Liver (tissue), 8 donors: ENCODE measurements at regions not wholly inside any gene's neighbourhood (a gene's known extent, or its start where the extent isn't known, plus 50 kb on each side); places are given as distances from the start of the nearest gene placed in this dataset.
"Not testable (repeated sequence)": the region's sequence is repeated elsewhere in the genome, so short reads cannot be mapped to it uniquely, and the experiment has no call there.

Experiments used
- DNase-seq: peaks from one replicate; pipeline ENCODE4 v3.0.0-alpha.2; 2017; ENCODE audit warnings: low spot score
- H3K27ac ChIP-seq, 2 donors: one replicate each; pipeline ENCODE4 v1.7.0; 2013; ENCODE audit warnings: inconsistent platforms in 2 of 2, low read length in 2 of 2, control low read depth in 1 of 2, low read depth in 1 of 2, mild to moderate bottlenecking in 1 of 2
- H3K27me3 ChIP-seq, 4 donors: one replicate each; pipeline versions ENCODE4 v1.6.1 to v1.7.0; 2013; ENCODE audit warnings: low read length in 3 of 4, inconsistent platforms in 1 of 4, mild to moderate bottlenecking in 1 of 4, moderate library complexity in 1 of 4; ENCODE audit not compliant: control insufficient read depth in 4 of 4, insufficient read depth in 4 of 4
- H3K36me3 ChIP-seq, 4 donors: one replicate each; pipeline versions ENCODE4 v1.6.1 to v1.7.0; 2013; ENCODE audit warnings: low read length in 3 of 4, mild to moderate bottlenecking in 3 of 4, low read depth in 1 of 4, moderate library complexity in 1 of 4; ENCODE audit not compliant: control insufficient read depth in 4 of 4, insufficient read depth in 3 of 4
- H3K4me1 ChIP-seq, 4 donors: one replicate each; pipeline versions ENCODE4 v1.6.1 to v1.7.0; 2013; ENCODE audit warnings: low read length in 3 of 4, mild to moderate bottlenecking in 3 of 4, moderate library complexity in 1 of 4; ENCODE audit not compliant: control insufficient read depth in 4 of 4, insufficient read depth in 4 of 4
- H3K4me3 ChIP-seq, 3 donors: one replicate each; pipeline versions ENCODE4 v1.6.1 to v1.7.0; 2013; ENCODE audit warnings: low read length in 3 of 3, control low read depth in 1 of 3, low read depth in 1 of 3, mild to moderate bottlenecking in 1 of 3
- H3K9ac ChIP-seq, 2 donors: one replicate each; pipeline ENCODE4 v1.7.0; 2013; ENCODE audit warnings: low read length in 2 of 2, mild to moderate bottlenecking in 2 of 2, moderate library complexity in 2 of 2, control low read depth in 1 of 2, low read depth in 1 of 2
- H3K9me3 ChIP-seq, 4 donors: one replicate each; pipeline versions ENCODE4 v1.6.1 to v1.7.0; 2013; ENCODE audit warnings: low read length in 3 of 4; ENCODE audit not compliant: control insufficient read depth in 4 of 4
- EGR1 ChIP-seq, 2 donors: IDR thresholded peaks; 2 replicates each; pipeline ENCODE4 v1.6.1; 2016 to 2018; ENCODE audit warnings: antibody characterized with exemption in 2 of 2, low read depth in 2 of 2
- FOXA1 ChIP-seq: IDR thresholded peaks from 2 replicates; pipeline ENCODE4 v1.6.1; 2016; ENCODE audit warnings: antibody characterized with exemption
- FOXA2 ChIP-seq: IDR thresholded peaks from 2 replicates; pipeline ENCODE4 v1.6.1; 2016; ENCODE audit warnings: antibody characterized with exemption
- GABPA ChIP-seq, 2 donors: IDR thresholded peaks in 1 of 2; conservative IDR thresholded peaks in 1 of 2; 2 replicates each; pipeline ENCODE4 v1.6.1; 2016; ENCODE audit warnings: antibody characterized with exemption in 2 of 2, mild to moderate bottlenecking in 1 of 2, moderate library complexity in 1 of 2
- HNF4A ChIP-seq, 2 donors: conservative IDR thresholded peaks; 2 replicates each; pipeline ENCODE4 v1.6.1; 2016; ENCODE audit warnings: antibody characterized with exemption in 2 of 2, mild to moderate bottlenecking in 2 of 2
- HNF4G ChIP-seq: IDR thresholded peaks from 2 replicates; pipeline ENCODE4 v1.6.1; 2016; ENCODE audit warnings: antibody characterized with exemption
- JUND ChIP-seq, 2 donors: IDR thresholded peaks; 2 replicates each; pipeline ENCODE4 v1.6.1; 2016; ENCODE audit warnings: antibody characterized with exemption in 2 of 2
- MAX ChIP-seq: IDR thresholded peaks from 2 replicates; pipeline ENCODE4 v1.6.1; 2016; ENCODE audit warnings: antibody characterized with exemption
- NR2F2 ChIP-seq: IDR thresholded peaks from 2 replicates; pipeline ENCODE4 v1.6.1; 2016; ENCODE audit warnings: antibody characterized with exemption
- RAD21 ChIP-seq, 2 donors: IDR thresholded peaks; 2 replicates each; pipeline ENCODE4 v1.6.1; 2016; ENCODE audit warnings: antibody characterized with exemption in 2 of 2, mild to moderate bottlenecking in 2 of 2
- REST ChIP-seq: IDR thresholded peaks from 2 replicates; pipeline ENCODE4 v1.6.1; 2016; ENCODE audit warnings: antibody characterized with exemption, mild to moderate bottlenecking
- RXRA ChIP-seq, 2 donors: IDR thresholded peaks; 2 replicates each; pipeline ENCODE4 v1.6.1; 2017 to 2018; ENCODE audit warnings: antibody characterized with exemption in 2 of 2, mild to moderate bottlenecking in 1 of 2
- SP1 ChIP-seq: IDR thresholded peaks from 2 replicates; pipeline ENCODE4 v1.6.1; 2018; ENCODE audit warnings: antibody characterized with exemption, mild to moderate bottlenecking
- TAF1 ChIP-seq: conservative IDR thresholded peaks from 2 replicates; pipeline ENCODE4 v1.6.1; 2016; ENCODE audit warnings: antibody characterized with exemption, mild to moderate bottlenecking
- YY1 ChIP-seq: IDR thresholded peaks from 2 replicates; pipeline ENCODE4 v1.6.1; 2016; ENCODE audit warnings: antibody characterized with exemption, mild to moderate bottlenecking
- ZBTB33 ChIP-seq: IDR thresholded peaks from 2 replicates; pipeline ENCODE4 v1.6.1; 2016; ENCODE audit warnings: antibody characterized with exemption
- WGBS: extraction: QIAGEN DNeasy Blood & Tissue Kit; methylation state at CpG from one replicate; pipeline ENCODE4 v1.1.7; 2013; 5-methylcytosine and 5-hydroxymethylcytosine counted together
- TF ChIP-seq, protein P1 (sequence below): fragments of 150-350 bp; IDR thresholded peaks from 2 replicates; pipeline ENCODE4 v1.5.1; 2017; ENCODE audit warnings: improper control_type of control experiment, low read depth, low read length; ENCODE audit not compliant: missing input control
- TF ChIP-seq, protein P2 (sequence below): IDR thresholded peaks from 2 replicates; pipeline ENCODE4 v1.6.1; 2016; ENCODE audit warnings: antibody characterized with exemption
- donor health status: healthy.
- donor health status: healthy.
- donor health status: healthy.
- donor health status: healthy.
- donor health status: healthy.

DNA sequence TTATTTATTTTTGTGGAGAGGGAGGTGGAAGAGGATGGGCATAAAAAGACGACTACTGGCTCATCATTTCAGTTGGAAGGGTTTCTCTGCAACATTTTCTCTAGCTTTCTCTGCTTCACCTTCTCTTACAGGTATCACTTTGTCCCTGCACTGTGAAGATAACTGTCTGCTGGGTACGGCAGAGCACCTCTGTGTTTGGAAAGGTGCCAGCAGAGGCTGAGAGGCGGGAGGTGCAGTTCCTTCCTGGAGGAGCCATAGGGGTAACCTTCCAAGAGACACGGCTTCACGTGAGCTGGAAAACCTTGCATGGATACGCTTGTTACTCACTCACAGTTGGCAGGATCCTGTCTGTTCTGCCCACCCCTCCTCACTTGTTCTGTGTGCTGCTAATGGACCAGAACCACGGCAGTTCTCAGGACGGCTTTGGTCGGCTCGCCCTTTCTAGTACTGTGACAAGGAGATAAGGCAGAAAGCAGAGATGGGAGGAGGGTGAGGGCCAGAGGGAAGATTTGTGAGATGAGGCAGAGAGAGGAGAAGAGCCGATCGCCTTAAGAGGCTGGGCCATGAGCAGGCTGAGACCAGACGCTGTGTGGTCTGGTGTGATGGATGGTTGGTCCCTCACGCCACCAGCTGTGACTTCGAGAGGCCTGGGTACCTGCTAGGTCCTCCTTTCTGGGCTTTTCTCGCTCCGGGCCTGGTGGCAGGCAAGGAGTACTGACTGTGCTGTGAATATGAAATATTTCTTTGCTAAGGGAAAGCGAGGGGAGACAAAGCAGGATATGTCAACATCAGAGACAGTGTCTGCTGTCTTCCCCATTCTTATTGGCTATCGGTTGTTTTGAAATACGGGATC is 66.8 kb downstream of the MRPL57 start:
- Histone ChIP-seq H3K36me3 (no peaks in the 10 kb centered on the region), H3K4me1 (no peaks in the 10 kb centered on the region), H3K4me3 (no peak overlapping the region), H3K27ac (no peak overlapping the region), H3K9ac (no peak overlapping the region), H3K27me3 (no peaks in the 10 kb centered on the region), H3K9me3 (peaks cover 0 to 3% (median 0%) of the 10 kb centered on the region in 4 donors)
- TF ChIP-seq GABPA (IDR thresholded peaks at IDR 0.05 in 1 of 2, conservative IDR thresholded peaks at IDR 0.05 in 1 of 2) (no peak), TAF1 (no peak), ZBTB33 (no peak), FOXA1 (no peak), SP1 (no peak), YY1 (no peak), FOXA2 (no peak), HNF4A (conservative IDR thresholded peaks at IDR 0.05) (no peak), REST (no peak), HNF4G (no peak), JUND (IDR thresholded peaks at IDR 0.05) (no peak), MAX (no peak), RXRA (IDR thresholded peaks at IDR 0.05) (no peak), EGR1 (IDR thresholded peaks at IDR 0.05; ENCODE audit: low read depth in 2 of 2) (no peak), RAD21 (IDR thresholded peaks at IDR 0.05) (no peak), NR2F2 (no peak)
- TF ChIP-seq, protein P1, sequence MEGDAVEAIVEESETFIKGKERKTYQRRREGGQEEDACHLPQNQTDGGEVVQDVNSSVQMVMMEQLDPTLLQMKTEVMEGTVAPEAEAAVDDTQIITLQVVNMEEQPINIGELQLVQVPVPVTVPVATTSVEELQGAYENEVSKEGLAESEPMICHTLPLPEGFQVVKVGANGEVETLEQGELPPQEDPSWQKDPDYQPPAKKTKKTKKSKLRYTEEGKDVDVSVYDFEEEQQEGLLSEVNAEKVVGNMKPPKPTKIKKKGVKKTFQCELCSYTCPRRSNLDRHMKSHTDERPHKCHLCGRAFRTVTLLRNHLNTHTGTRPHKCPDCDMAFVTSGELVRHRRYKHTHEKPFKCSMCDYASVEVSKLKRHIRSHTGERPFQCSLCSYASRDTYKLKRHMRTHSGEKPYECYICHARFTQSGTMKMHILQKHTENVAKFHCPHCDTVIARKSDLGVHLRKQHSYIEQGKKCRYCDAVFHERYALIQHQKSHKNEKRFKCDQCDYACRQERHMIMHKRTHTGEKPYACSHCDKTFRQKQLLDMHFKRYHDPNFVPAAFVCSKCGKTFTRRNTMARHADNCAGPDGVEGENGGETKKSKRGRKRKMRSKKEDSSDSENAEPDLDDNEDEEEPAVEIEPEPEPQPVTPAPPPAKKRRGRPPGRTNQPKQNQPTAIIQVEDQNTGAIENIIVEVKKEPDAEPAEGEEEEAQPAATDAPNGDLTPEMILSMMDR, result no peak
- TF ChIP-seq, protein P2, sequence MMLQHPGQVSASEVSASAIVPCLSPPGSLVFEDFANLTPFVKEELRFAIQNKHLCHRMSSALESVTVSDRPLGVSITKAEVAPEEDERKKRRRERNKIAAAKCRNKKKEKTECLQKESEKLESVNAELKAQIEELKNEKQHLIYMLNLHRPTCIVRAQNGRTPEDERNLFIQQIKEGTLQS, result no peak
- no peak for DNase-seq
- 67% methylated on average over 20 of the region's 20 CpGs for WGBS

- not testable (repeated sequence) for H3K27me3 ChIP-seq, H3K9ac ChIP-seq, DNase-seq, H3K4me1 ChIP-seq, H3K4me3 ChIP-seq, H3K27ac ChIP-seq, H3K36me3 ChIP-seq, H3K9me3 ChIP-seq
- 84% methylated on average over 1 of the region's 1 CpG for WGBS
Measured at GRCh38 chr13:21243898-21244184, 67.4 kb downstream of the MRPL57 start.
